WI38 (cell line): ENCODE measurements at regions not wholly inside any gene's neighbourhood (a gene's known extent, or its start where the extent isn't known, plus 50 kb on each side); places are given as distances from the start of the nearest gene placed in this dataset.

Source experiments
- H3K4me3 ChIP-seq: 2 replicates; pipeline ENCODE4 v1.5.1; 2011; ENCODE audit warnings: low read depth, mild to moderate bottlenecking, control low read depth, low read length
- CTCF ChIP-seq: IDR thresholded peaks from 2 replicates; pipeline ENCODE4 v1.5.1; 2012; ENCODE audit warnings: low read depth, mild to moderate bottlenecking, control low read depth, low read length

DNA sequence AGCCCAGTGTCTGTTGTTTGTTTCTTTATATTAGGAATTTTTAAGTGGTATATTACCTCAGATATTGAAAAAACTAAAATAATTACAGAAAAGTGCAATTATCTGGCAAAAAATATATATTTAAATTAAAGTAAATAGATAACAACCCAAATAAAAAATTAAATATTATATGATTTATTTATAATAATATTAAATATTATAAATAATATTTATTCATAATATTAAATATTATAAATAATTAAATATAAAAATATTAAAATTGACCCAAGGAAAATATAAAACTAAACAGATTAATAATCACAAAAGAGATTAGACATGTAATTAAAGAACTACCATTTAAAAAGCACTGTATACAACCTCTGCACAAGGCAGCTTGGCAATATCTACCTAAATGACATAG is 331.9 kb upstream of the POGK start:
- no peak for TF ChIP-seq CTCF
- H3K4me3 ChIP-seq: no peak overlapping the region

- no peak for TF ChIP-seq CTCF
Observed at GRCh38 chr1:166511761-166512160, 327.5 kb upstream of the POGK start.

GRCh38 chr1:166514067-166514466 is 325.2 kb upstream of the POGK start:
- H3K4me3 ChIP-seq: no peak overlapping the region
- TF ChIP-seq CTCF: no peak

More at GRCh38 chr1:166511761-166512160, 327.5 kb upstream of the POGK start:
- no peak overlapping the region for H3K4me3 ChIP-seq

GRCh38 chr1:166527752-166528151 is 311.5 kb upstream of the POGK start:
- no peak for TF ChIP-seq CTCF
- H3K4me3 ChIP-seq: no peak overlapping the region

DNA sequence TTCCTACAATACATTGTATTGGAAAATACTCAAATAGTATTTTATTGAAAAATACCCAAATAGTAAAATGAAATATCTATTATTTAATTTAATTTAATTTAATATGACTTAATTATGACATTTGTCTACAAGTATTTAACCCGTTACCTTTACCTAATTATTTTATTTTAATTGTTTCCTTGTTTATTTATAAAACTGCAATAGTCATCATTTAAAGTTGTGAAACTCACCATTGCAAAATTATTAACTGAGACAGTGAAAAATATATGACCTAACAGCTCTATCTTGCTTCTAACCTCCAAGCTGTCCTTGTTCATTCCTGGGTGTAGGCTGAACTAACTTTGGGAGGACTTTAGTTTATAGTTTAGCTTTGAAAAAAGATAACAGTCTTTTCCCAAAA is 300.6 kb upstream of the POGK start:
- no peak for TF ChIP-seq CTCF
- H3K4me3 ChIP-seq: no peak overlapping the region

GRCh38 chr1:166544036-166544435 is 295.2 kb upstream of the POGK start:
- H3K4me3 ChIP-seq: no peak overlapping the region
- no peak for TF ChIP-seq CTCF

DNA sequence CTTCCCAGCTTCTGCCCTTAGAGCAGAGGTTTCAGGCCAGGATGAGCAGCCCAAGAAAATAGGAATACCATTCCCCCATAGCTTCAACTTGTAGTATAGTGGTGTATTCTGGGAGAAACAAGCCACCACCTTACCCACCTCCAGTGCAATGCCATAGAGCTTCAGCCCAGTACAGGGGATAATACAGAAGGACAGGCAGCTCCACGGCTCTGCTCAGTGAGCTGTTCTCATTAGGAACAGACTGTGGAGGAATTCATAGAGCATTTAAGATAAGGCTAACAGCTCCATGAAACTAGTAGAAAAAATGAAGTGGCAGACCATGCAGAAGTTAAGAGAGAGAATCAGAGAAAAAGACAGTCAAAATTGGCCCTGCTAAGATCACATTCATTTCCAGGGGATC is 294.7 kb upstream of the POGK start:
- TF ChIP-seq CTCF: no peak
- no peak overlapping the region for H3K4me3 ChIP-seq
